Astrocyte of the cerebellum (primary cell): ENCODE measurements at regions not wholly inside any gene's neighbourhood (a gene's known extent, or its start where the extent isn't known, plus 50 kb on each side); places are given as distances from the start of the nearest gene placed in this dataset.

Experiments
- DNase-seq: peaks from one replicate; pipeline ENCODE4 v3.0.0-alpha.2; 2011; ENCODE audit warnings: low read depth
- H3K4me3 ChIP-seq: 2 replicates; pipeline ENCODE4 v1.5.1; 2011; ENCODE audit warnings: mild to moderate bottlenecking, low read depth, low read length, moderate library complexity
- CTCF ChIP-seq: IDR thresholded peaks from 2 replicates; pipeline ENCODE4 v1.5.1; 2012; ENCODE audit warnings: low read length, low read depth, moderate library complexity, mild to moderate bottlenecking; ENCODE audit errors: missing control alignments
- in situ Hi-C: cut with HindIII; loops from 2 replicates; pipeline ENCODE4 v1.10.0; 2017; ENCODE audit warnings: low sequenced_read_pairs

- H3K4me3 ChIP-seq: no peak overlapping the region
- DNase-seq: no peak
- TF ChIP-seq CTCF: no peak
- in situ Hi-C loops: no loop called here
Measured at GRCh38 chr10:6755781-6756460, 175.8 kb upstream of the PRKCQ start.

GRCh38 chr10:6753644-6754043 is 173.6 kb upstream of the PRKCQ start:
- no peak for TF ChIP-seq CTCF
- DNase-seq: no peak
- in situ Hi-C loops: no loop called here
- no peak overlapping the region for H3K4me3 ChIP-seq

- no peak for TF ChIP-seq CTCF
- no peak for DNase-seq
- in situ Hi-C loops: no loop called here
- H3K4me3 ChIP-seq: no peak overlapping the region
Measured at GRCh38 chr10:6751363-6751762, 171.3 kb upstream of the PRKCQ start.

- in situ Hi-C loops: no loop called here
- no peak for TF ChIP-seq CTCF
- no peak overlapping the region for H3K4me3 ChIP-seq
- DNase-seq: peak; percentile 23
Measured at GRCh38 chr10:6748981-6749635, 169.0 kb upstream of the PRKCQ start.

GRCh38 chr10:6748029-6748428 is 168.0 kb upstream of the PRKCQ start:
- in situ Hi-C loops: no loop called here
- H3K4me3 ChIP-seq: no peak overlapping the region
- TF ChIP-seq CTCF: no peak
- no peak for DNase-seq

- in situ Hi-C loops: no loop called here
- H3K4me3 ChIP-seq: no peak overlapping the region
- no peak for TF ChIP-seq CTCF
- DNase-seq: no peak
Measured at GRCh38 chr10:6746782-6747181, 166.7 kb upstream of the PRKCQ start.
